CD4-positive, CD25-positive, alpha-beta regulatory T cell (primary cell): ENCODE measurements at regions not wholly inside any gene's neighbourhood (a gene's known extent, or its start where the extent isn't known, plus 50 kb on each side); places are given as distances from the start of the nearest gene placed in this dataset.

Source experiments
- ATAC-seq, 2 donors: fragments of 150-1000 bp; cut with Tn5 transposase; one replicate each; pipeline ENCODE4 v1.10.0; 2021; ENCODE audit warnings: low read depth in 2 of 2, moderate number of reproducible peaks in 2 of 2, moderate library complexity in 1 of 2
- DNase-seq, 3 donors: peaks; one replicate each; pipeline versions ENCODE4 v3.0.0 to v3.0.0-alpha.2; 2012 to 2022; ENCODE audit warnings: mixed read lengths in 1 of 3
- H3K27ac ChIP-seq: one replicate; pipeline ENCODE4 v1.7.0; 2013; ENCODE audit warnings: mild to moderate bottlenecking, low read length; ENCODE audit not compliant: insufficient read depth, poor library complexity, severe bottlenecking
- H3K27me3 ChIP-seq: one replicate; pipeline ENCODE4 v1.7.0; 2013; ENCODE audit warnings: low read length; ENCODE audit not compliant: control insufficient read depth, insufficient read depth
- H3K36me3 ChIP-seq: one replicate; pipeline ENCODE4 v1.7.0; 2013; ENCODE audit warnings: mild to moderate bottlenecking, low read length, moderate library complexity; ENCODE audit not compliant: control insufficient read depth, insufficient read depth
- H3K4me1 ChIP-seq: 2 replicates; pipeline ENCODE4 v1.7.0; 2013; ENCODE audit warnings: mild to moderate bottlenecking, low read length; ENCODE audit not compliant: insufficient read depth, control insufficient read depth, poor library complexity, severe bottlenecking
- H3K4me3 ChIP-seq: one replicate; pipeline ENCODE4 v1.7.0; 2013; ENCODE audit warnings: low read depth, mild to moderate bottlenecking, low read length, moderate library complexity
- H3K9me3 ChIP-seq, 2 experiments: 1 replicate in 1 of 2; 2 replicates in 1 of 2; pipeline ENCODE4 v1.7.0; 2013; ENCODE audit warnings: low read length in 2 of 2, mild to moderate bottlenecking in 1 of 2, moderate library complexity in 1 of 2; ENCODE audit not compliant: control insufficient read depth in 2 of 2
- H3K27ac Mint-ChIP-seq, 3 donors: one replicate each; pipeline ENCODE4 v1.8.0; 2020 to 2022; ENCODE audit warnings: mild to moderate bottlenecking in 3 of 3, mixed read lengths in 3 of 3, moderate library complexity in 2 of 3
- H3K27me3 Mint-ChIP-seq: one replicate; pipeline ENCODE4 v1.8.0; 2022; ENCODE audit warnings: mild to moderate bottlenecking, mixed read lengths
- H3K36me3 Mint-ChIP-seq: one replicate; pipeline ENCODE4 v1.8.0; 2020; ENCODE audit warnings: mixed read lengths
- H3K4me1 Mint-ChIP-seq, 4 donors: one replicate each; pipeline ENCODE4 v1.8.0; 2020 to 2022; ENCODE audit warnings: mixed read lengths in 4 of 4, mild to moderate bottlenecking in 1 of 4
- H3K4me3 Mint-ChIP-seq, 4 donors: one replicate each; pipeline ENCODE4 v1.8.0; 2020 to 2022; ENCODE audit warnings: mild to moderate bottlenecking in 4 of 4, mixed read lengths in 4 of 4, moderate library complexity in 3 of 4
- H3K9me3 Mint-ChIP-seq, 7 donors: one replicate each; pipeline ENCODE4 v1.8.0; 2020 to 2022; ENCODE audit warnings: mixed read lengths in 7 of 7, mild to moderate bottlenecking in 3 of 7, moderate library complexity in 2 of 7

- H3K4me3 Mint-ChIP-seq = no peak overlapping the region
- H3K4me1 ChIP-seq = no peaks in the 10 kb centered on the region
- H3K36me3 Mint-ChIP-seq = no peaks in the 10 kb centered on the region
- peaks cover 0 to 5% (median 1%) of the 10 kb centered on the region in 4 donors for H3K4me1 Mint-ChIP-seq
- no peak for DNase-seq
- peaks cover 0 to 3% (median 0%) of the 10 kb centered on the region in 7 donors for H3K9me3 Mint-ChIP-seq
- no peaks in the 10 kb centered on the region for H3K36me3 ChIP-seq
- no peak for ATAC-seq
- no peak overlapping the region for H3K4me3 ChIP-seq
- peaks cover 12% of the 10 kb centered on the region for H3K27me3 Mint-ChIP-seq
- H3K27me3 ChIP-seq = peaks cover 4% of the 10 kb centered on the region
- H3K9me3 ChIP-seq = no peaks in the 10 kb centered on the region
- H3K27ac ChIP-seq = no peak overlapping the region
- H3K27ac Mint-ChIP-seq = no peak overlapping the region
Measured at GRCh38 chr17:14594690-14595089, 293.8 kb downstream of the HS3ST3B1 start.

DNA sequence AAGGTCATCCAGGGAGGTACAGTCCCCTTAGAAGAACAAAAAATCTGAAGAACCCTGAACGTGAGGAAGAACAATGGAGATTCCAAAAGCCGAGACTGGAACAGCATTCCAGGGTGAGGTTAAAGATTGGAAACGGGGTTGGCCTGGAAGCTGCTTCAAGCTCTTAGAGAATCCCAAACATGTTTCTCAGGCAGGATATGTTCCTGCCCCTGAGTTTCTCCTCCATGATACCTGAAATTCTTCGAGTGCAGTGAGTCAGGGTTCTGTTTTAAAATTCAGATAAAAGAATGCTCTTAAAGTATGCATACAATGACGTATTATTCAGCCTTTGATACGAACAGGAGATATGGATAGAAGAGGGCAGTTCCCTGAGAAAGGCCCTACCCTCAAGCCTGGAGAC lies 293.1 kb downstream of the HS3ST3B1 start:
- H3K9me3 ChIP-seq = no peaks in the 10 kb centered on the region
- DNase-seq = no peak
- peaks cover 4% of the 10 kb centered on the region for H3K27me3 ChIP-seq
- no peak overlapping the region for H3K4me3 Mint-ChIP-seq
- H3K4me3 ChIP-seq = no peak overlapping the region
- no peaks in the 10 kb centered on the region for H3K4me1 ChIP-seq
- H3K9me3 Mint-ChIP-seq = no peaks in the 10 kb centered on the region
- no peak for ATAC-seq
- no peaks in the 10 kb centered on the region for H3K36me3 ChIP-seq
- no peaks in the 10 kb centered on the region for H3K36me3 Mint-ChIP-seq
- no peak overlapping the region for H3K27ac ChIP-seq
- peaks cover 12% of the 10 kb centered on the region for H3K27me3 Mint-ChIP-seq
- no peak overlapping the region for H3K27ac Mint-ChIP-seq
- peaks cover 0 to 5% (median 1%) of the 10 kb centered on the region in 4 donors for H3K4me1 Mint-ChIP-seq

DNA sequence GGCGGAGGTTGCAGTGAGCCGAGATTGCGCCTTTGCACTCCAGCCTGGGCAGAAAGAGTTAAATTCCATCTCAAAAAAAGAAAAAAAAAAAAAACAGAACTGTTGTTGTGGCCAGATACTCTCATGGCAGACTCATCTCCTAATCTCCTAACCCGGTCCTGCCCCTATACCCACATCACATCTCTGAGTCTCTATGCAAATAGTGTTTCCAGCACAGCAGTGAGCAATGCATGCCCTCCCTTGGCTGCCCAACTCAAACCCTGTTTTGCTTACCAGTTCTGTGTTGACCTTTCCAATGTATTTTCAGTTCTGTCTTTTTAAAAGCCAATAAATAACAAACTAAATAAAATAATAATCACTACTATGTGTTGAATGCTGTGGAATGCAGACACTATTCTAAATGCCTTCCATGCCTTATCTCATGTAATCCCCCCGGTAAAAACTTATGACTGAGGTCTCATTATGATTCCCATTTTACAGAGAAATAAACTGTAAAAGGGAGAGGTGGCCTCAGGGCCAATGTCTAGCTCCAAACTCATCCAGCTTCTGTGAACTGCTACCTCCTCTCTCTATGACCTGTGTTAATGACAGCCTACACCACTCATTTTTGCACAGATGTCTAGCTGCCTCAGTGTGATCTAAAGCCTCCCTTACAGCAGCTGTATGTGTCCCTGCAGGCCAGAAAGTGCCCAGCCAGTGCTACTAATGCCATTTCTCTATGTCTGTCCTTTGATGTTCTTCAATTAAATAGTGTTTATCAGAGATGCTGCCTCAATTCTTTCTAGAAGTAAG lies 289.8 kb downstream of the HS3ST3B1 start:
- Mint-ChIP-seq H3K27ac (no peak overlapping the region), H3K36me3 (no peaks in the 10 kb centered on the region), H3K27me3 (peaks cover 12% of the 10 kb centered on the region), H3K9me3 (no peaks in the 10 kb centered on the region), H3K4me3 (no peak overlapping the region), H3K4me1 (peaks cover 0 to 5% (median 1%) of the 10 kb centered on the region in 4 donors)
- Histone ChIP-seq H3K27ac (no peak overlapping the region), H3K9me3 (no peaks in the 10 kb centered on the region), H3K4me3 (no peak overlapping the region), H3K36me3 (no peaks in the 10 kb centered on the region), H3K4me1 (no peaks in the 10 kb centered on the region), H3K27me3 (peaks cover 2% of the 10 kb centered on the region)
- no peak for ATAC-seq
- no peak for DNase-seq

DNA sequence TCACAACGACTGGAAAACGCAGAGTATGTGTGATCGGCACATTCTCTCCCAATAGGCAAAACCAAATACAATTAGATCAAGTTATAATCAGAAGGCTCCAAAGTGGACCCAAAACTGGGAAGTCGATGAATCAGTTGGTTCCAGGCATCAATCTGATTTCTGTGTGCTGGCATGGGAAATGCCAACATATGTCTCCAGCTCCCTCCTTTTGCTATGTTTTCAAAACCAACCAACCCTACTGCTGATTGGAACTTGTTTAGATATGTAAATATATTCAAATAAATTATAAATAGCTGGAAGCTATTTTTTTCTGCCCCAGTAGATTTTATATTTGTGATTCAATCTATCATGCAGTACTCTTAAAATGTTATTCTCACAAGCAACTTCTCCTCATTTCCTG lies 284.2 kb downstream of the HS3ST3B1 start:
- Histone ChIP-seq H3K4me3 (no peak overlapping the region), H3K36me3 (no peaks in the 10 kb centered on the region), H3K9me3 (no peaks in the 10 kb centered on the region), H3K27me3 (peaks cover 2% of the 10 kb centered on the region), H3K4me1 (no peaks in the 10 kb centered on the region), H3K27ac (no peak overlapping the region)
- Mint-ChIP-seq H3K4me1 (no peaks in the 10 kb centered on the region), H3K27me3 (peaks cover 4% of the 10 kb centered on the region), H3K4me3 (no peak overlapping the region), H3K27ac (no peak overlapping the region), H3K36me3 (no peaks in the 10 kb centered on the region), H3K9me3 (peaks cover 0 to 6% (median 0%) of the 10 kb centered on the region in 7 donors)
- DNase-seq (no peak), ATAC-seq (no peak)

GRCh38 chr17:14582996-14583395 lies 282.1 kb downstream of the HS3ST3B1 start:
- Mint-ChIP-seq H3K4me3 (no peak overlapping the region), H3K4me1 (no peaks in the 10 kb centered on the region), H3K36me3 (no peaks in the 10 kb centered on the region), H3K9me3 (peaks cover 0 to 6% (median 0%) of the 10 kb centered on the region in 7 donors), H3K27ac (no peak overlapping the region), H3K27me3 (peaks cover 4% of the 10 kb centered on the region)
- Histone ChIP-seq H3K36me3 (no peaks in the 10 kb centered on the region), H3K27ac (no peak overlapping the region), H3K27me3 (peaks cover 2% of the 10 kb centered on the region), H3K9me3 (no peaks in the 10 kb centered on the region), H3K4me3 (no peak overlapping the region), H3K4me1 (no peaks in the 10 kb centered on the region)
- DNase-seq (no peak), ATAC-seq (no peak)

GRCh38 chr17:14581186-14581830 lies 280.4 kb downstream of the HS3ST3B1 start:
- Histone ChIP-seq H3K4me1 (no peaks in the 10 kb centered on the region), H3K4me3 (no peak overlapping the region), H3K9me3 (no peaks in the 10 kb centered on the region), H3K27me3 (peaks cover 2% of the 10 kb centered on the region), H3K36me3 (no peaks in the 10 kb centered on the region), H3K27ac (no peak overlapping the region)
- peaks cover 4% of the 10 kb centered on the region for H3K27me3 Mint-ChIP-seq
- H3K36me3 Mint-ChIP-seq = no peaks in the 10 kb centered on the region
- peaks cover 0 to 6% (median 0%) of the 10 kb centered on the region in 7 donors for H3K9me3 Mint-ChIP-seq
- ATAC-seq (no peak), DNase-seq (no peak)
- H3K4me1 Mint-ChIP-seq = no peaks in the 10 kb centered on the region
- H3K4me3 Mint-ChIP-seq = no peak overlapping the region
- H3K27ac Mint-ChIP-seq = no peak overlapping the region

DNA sequence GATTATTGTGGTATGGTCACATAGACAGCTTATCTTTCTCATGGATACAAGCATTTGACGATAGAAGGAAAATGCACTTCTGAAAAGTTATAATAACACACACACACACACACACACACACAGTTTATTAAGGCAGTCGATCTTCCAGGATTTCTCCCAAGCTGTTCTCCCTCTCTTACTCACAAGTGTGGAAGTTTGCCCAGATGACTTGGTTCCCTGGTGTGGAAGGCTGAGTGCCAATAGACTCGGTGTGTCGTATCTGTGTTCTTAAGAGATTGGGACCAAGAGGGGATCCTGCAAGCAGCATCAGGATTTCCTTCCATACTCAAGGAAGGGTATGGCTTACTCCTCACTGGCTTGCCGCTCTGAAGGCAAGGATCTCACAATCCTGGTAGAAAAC lies 279.6 kb downstream of the HS3ST3B1 start:
- Mint-ChIP-seq H3K4me1 (peaks cover 0 to 3% (median 0%) of the 10 kb centered on the region in 4 donors), H3K9me3 (peaks cover 0 to 6% (median 0%) of the 10 kb centered on the region in 7 donors), H3K4me3 (no peak overlapping the region), H3K27me3 (peaks cover 10% of the 10 kb centered on the region), H3K36me3 (no peaks in the 10 kb centered on the region), H3K27ac (no peak overlapping the region)
- H3K4me1 ChIP-seq = no peaks in the 10 kb centered on the region
- H3K4me3 ChIP-seq = no peak overlapping the region
- DNase-seq = no peak
- H3K27me3 ChIP-seq = peaks cover 2% of the 10 kb centered on the region
- H3K27ac ChIP-seq = no peak overlapping the region
- H3K36me3 ChIP-seq = no peaks in the 10 kb centered on the region
- H3K9me3 ChIP-seq = no peaks in the 10 kb centered on the region
- ATAC-seq = no peak

GRCh38 chr17:14579716-14580115 lies 278.8 kb downstream of the HS3ST3B1 start:
- Histone ChIP-seq H3K27ac (no peak overlapping the region), H3K27me3 (no peaks in the 10 kb centered on the region), H3K4me1 (no peaks in the 10 kb centered on the region), H3K4me3 (no peak overlapping the region), H3K9me3 (no peaks in the 10 kb centered on the region), H3K36me3 (no peaks in the 10 kb centered on the region)
- no peak overlapping the region for H3K27ac Mint-ChIP-seq
- H3K4me1 Mint-ChIP-seq = peaks cover 0 to 3% (median 0%) of the 10 kb centered on the region in 4 donors
- DNase-seq = no peak
- H3K9me3 Mint-ChIP-seq = peaks cover 0 to 6% (median 0%) of the 10 kb centered on the region in 7 donors
- peaks cover 10% of the 10 kb centered on the region for H3K27me3 Mint-ChIP-seq
- no peak overlapping the region for H3K4me3 Mint-ChIP-seq
- H3K36me3 Mint-ChIP-seq = no peaks in the 10 kb centered on the region
- ATAC-seq = no peak
